NCI-H2196 treated with DMSO at 0.1 percent for 48 hours (cell line): ENCODE measurements at regions not wholly inside any gene's neighbourhood (a gene's known extent, or its start where the extent isn't known, plus 50 kb on each side); places are given as distances from the start of the nearest gene placed in this dataset.

ENCODE experiments used
- DNase-seq: peaks from one replicate; lab custom pipeline; 2025; ENCODE audit not compliant: unreplicated experiment; lab: John Stamatoyannopoulos, UW

DNA sequence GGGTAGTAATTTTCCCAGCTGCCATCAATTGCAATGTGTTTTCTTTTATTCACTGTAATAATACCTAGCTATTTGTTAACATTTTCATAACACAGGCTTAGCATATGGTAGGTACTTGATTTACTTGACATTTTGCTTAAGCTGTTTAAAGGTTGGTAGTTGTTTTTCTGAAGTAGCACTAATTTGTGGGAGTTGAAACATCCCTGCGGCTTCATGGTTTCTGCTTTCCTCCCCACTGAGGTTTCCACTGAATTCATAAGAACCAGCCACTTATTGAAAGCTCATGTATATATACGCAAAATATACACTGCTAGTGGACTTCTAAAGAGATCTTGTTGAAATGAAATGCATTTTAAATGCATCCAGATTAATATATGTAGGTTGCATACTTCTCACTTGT lies 559.9 kb downstream of the TLE4 start:
- no peak for DNase-seq

DNA sequence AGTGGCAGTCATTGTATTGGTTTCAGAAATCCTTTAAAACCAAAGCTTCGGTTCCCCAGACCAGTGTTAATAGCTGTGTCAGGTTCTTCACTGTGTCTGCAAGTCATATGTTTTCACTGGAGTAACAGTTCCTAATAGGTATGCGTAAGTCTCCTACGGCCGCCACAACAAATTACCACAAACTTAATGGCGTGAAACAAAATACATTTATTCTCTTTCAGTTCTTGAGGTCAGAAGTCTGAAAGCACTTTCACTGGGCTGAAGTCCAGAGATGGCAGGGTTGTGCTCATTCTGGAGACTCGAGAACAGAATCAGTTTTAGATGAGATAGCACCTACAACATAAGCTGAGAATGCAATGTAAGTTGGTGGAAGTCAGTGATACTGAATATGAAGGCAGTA lies 556.2 kb downstream of the TLE4 start:
- no peak for DNase-seq

- no peak for DNase-seq
Observed at GRCh38 chr9:80125731-80126264, 554.0 kb downstream of the TLE4 start.

DNA sequence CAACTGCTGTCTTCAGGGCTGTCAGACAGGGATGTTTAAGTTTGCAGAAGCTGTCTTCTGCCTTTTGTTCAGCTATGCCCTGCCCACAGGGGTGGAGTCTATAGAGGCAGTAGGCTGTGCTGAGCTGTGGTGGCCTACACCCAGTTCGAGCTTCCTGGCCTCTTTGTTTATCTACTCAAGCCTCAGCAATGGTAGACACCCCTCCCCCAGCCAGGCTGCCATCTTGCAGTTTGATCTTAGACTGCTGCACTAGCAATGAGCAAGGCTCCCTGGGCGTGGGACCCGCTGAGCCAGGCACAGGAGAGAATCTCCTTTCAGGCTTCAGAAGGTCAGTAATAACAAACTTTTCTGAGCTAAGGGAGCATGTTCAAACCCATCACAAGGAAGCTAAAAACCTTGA lies 545.3 kb downstream of the TLE4 start:
- DNase-seq = no peak

DNA sequence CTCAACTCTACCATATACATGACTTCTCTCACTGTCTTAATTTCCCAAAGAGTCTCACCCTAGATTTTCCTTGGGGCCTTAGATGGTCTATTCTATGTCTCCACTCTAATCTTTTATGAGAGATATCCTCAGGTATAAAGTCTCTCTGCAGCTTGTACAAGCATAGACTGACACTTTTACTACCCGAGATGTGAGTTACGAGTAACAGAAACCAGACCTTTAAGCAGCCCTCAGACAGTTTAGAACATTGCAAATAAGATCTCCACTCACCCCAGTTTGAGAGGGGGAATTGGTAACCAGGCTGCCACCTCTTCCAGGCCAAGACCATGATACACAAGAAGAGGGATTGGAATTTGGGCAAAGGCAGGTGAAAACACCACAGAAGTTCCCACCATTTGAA lies 542.5 kb downstream of the TLE4 start:
- DNase-seq = no peak

GRCh38 chr9:80107931-80108660 lies 536.3 kb downstream of the TLE4 start:
- DNase-seq = no peak

GRCh38 chr9:80097476-80097875 lies 525.7 kb downstream of the TLE4 start:
- DNase-seq = no peak

DNA sequence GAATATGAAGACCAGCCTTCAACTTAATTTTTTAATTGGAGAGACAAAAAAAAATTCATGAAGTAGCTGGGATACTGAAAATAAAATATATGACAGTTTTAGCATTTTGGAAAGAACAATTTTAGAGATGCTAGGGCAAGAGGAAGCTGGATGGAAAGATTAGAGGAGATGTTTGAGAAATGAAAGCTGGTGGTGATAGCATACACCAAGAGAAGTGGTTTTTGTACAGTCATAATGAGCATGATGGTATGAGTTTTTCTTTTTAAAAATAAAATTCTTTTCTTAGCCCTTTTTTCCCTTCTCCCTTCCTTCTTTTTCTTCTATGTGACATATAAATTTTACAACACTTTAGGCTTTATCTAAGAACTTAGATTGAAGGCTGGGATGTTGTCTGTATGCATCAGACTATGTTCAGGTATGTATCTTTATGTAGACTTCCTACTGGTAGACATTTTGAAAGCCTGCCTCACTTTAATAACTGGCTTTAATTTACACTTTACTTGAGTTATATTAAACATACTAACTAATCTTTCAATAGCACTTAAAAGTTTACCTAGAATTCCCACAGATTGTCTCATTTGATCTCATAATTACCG lies 522.5 kb downstream of the TLE4 start:
- no peak for DNase-seq

DNA sequence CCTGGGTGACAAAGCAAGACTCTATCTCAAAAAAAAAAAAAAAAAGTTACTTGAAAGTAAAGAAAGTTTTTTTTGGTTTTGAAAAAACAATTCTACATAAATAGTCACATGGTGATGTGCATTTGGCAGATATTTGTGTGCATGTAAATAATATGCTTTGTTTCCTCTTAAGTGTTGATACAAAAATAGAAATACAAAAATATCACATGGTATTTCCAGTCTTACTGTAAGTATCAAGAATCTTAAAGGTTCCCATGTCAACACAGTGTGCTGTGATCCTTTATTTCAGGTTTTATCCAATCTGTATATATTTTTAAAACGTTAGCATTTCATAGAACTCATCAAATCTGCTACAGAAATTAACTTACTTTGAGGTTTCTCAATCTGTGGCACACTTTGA lies 521.9 kb downstream of the TLE4 start:
- no peak for DNase-seq

GRCh38 chr9:80091526-80091925 lies 519.8 kb downstream of the TLE4 start:
- DNase-seq = no peak

GRCh38 chr9:80090317-80090716 lies 518.6 kb downstream of the TLE4 start:
- DNase-seq = no peak

DNA sequence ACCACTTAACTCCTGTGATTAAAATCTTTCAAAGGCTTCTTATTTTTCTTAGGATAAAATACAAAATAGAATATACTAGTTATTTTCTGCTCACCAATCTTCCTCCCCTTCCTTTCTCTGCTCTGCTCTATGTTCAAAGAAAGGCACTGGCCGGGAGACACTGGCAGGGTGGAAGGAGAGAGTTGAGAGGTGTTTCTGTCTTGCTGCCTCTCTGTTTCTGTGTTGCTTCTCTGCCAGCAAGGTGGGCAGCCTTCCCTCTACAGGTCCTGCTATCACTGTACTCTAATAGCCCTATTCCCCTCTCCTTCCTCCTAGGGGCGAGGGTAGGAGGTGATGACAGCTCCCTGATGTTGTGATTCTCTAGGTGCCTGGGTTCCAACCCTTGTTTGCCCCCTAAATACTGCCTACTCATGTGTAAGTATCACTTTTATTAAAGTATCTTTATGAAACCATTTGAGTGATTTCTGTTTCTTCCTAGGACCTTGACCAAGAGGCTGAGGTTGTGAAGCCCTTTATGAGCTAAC lies 515.1 kb downstream of the TLE4 start:
- DNase-seq = no peak

- no peak for DNase-seq
Observed at GRCh38 chr9:80086386-80086785, 514.6 kb downstream of the TLE4 start.

DNA sequence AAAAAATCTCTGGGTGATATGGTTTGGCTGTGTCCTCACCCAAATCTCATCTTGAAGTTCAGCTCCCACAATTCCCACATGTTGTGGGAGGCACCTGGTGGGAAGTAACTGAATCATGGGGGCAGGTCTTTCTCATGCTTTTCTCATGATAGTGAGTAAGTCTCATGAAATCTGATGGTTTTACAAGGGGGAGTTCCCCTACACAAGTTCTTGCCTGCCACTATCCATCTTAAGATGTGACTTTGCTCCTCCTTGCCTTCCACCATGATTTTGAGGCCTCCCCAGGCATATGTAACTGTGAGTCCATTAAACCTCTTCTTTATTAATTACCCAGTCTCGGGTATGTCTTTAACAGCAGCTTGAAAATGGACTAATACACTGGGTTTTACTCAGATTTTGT lies 513.9 kb downstream of the TLE4 start:
- no peak for DNase-seq

- DNase-seq = no peak
Observed at GRCh38 chr9:80082213-80082612, 510.4 kb downstream of the TLE4 start.

DNA sequence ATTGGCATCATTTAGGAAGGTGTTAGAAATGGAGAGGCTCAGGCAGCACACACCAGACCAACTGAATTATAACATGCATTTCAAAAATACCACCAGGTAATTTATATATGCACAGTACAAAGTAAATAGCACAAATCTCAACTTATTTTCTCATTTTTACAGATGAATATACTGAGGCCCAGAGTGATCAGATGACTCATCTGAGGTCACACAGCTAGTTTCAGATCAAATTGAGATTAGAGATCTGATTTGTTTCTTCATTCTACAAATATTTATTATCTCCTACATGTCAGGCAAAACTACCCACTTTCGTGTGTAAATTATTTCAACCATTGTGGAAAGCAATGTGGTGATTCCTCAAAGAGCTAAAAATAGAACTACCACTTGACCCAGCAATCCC lies 507.1 kb downstream of the TLE4 start:
- no peak for DNase-seq

DNA sequence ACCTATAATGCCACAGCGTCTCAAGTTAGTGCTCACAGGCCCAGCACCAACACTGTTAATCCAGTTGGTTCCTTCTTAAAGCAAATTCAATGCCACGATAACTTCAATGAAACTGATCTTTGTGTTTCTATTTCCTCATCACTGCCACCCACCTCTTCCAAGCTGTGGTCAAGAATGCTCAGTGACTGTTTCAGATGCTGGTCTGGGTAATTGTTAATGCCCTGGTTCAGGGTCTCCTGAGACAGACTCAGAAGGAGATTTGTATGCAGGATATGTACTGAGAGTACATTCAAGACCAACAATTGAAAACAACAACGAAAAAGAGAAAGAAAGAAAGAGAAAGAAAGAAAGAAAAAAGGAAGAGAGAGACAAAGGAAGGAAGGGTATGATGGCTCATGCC lies 505.3 kb downstream of the TLE4 start:
- DNase-seq = no peak

DNA sequence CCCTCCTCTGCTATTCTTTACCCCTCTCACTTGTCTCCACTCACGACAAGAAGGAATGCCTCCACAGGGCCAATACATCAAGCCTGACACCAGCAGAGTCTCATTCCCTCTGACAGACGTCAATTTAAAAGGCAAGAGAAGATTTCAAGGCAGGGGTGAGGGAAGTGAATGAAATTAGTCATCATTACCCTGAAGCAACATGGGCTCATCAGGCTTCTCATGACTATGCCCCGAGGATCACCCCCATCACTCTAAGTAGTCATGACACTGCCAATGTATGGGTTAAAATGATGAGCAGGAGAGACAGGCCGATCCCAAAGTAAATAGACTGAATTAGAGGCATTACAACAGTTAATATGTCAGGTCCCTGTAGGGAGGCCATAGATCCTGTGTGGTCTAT lies 504.4 kb downstream of the TLE4 start:
- DNase-seq = no peak

GRCh38 chr9:80074439-80074838 lies 502.7 kb downstream of the TLE4 start:
- no peak for DNase-seq

GRCh38 chr9:80072451-80072850 lies 500.7 kb downstream of the TLE4 start:
- DNase-seq = no peak

- no peak for DNase-seq
Observed at GRCh38 chr9:80070071-80070742, 498.4 kb downstream of the TLE4 start.

- DNase-seq = no peak
Observed at GRCh38 chr9:80066931-80067330, 495.2 kb downstream of the TLE4 start.
